Prostate gland (tissue), 2 donors: ENCODE measurements at regions not wholly inside any gene's neighbourhood (a gene's known extent, or its start where the extent isn't known, plus 50 kb on each side); places are given as distances from the start of the nearest gene placed in this dataset.
A peak's percentile ranks its signal among the peaks of the same experiment; 100 is the strongest.

Experiments
- CTCF ChIP-seq, 4 experiments: fragments of 200-600 bp in 2 of 4; fragments of 450-650 bp in 2 of 4; sonication (generic) in 2 of 4; IDR thresholded peaks; 1 replicate in 3 of 4; 2 replicates in 1 of 4; pipeline ENCODE4 v1.5.1; 2016 to 2019; ENCODE audit warnings: antibody characterized with exemption in 4 of 4, mild to moderate bottlenecking in 2 of 4, moderate library complexity in 2 of 4
- POLR2A ChIP-seq: fragments of 450-650 bp; IDR thresholded peaks from one replicate; pipeline ENCODE4 v1.6.1; 2016; ENCODE audit warnings: antibody characterized with exemption, mild to moderate bottlenecking
- POLR2AphosphoS5 ChIP-seq: sonication (generic); formaldehyde crosslinking; IDR thresholded peaks from one replicate; pipeline ENCODE4 v1.6.1; 2017; ENCODE audit warnings: antibody characterized with exemption

GRCh38 chr3:73144276-73144675, 82.8 kb downstream of the EBLN2 start:
- no peak for TF ChIP-seq POLR2A
- TF ChIP-seq POLR2AphosphoS5 = peak; percentile 14
- TF ChIP-seq CTCF (IDR thresholded peaks at IDR 0.05) = no peak
